ENCODE measurements at regions not wholly inside any gene's neighbourhood (a gene's known extent, or its start where the extent isn't known, plus 50 kb on each side); places are given as distances from the start of the nearest gene placed in this dataset.

GRCh38 chr6:153873541-153873940, 165.5 kb upstream of the OPRM1 start:
- no peaks in the 10 kb centered on the region for H3K9me3 ChIP-seq (ENCODE audit: low read length)
- H4K20me1 ChIP-seq (ENCODE audit: insufficient read depth), result no peaks in the 10 kb centered on the region
- H2AFZ ChIP-seq (ENCODE audit: low read depth, low read length), result no peak overlapping the region
- H3F3A ChIP-seq (ENCODE audit: insufficient read depth, low read length, poor library complexity, severe bottlenecking), result no peaks in the 10 kb centered on the region
- H3K9me2 ChIP-seq (ENCODE audit: insufficient read depth, low read length), result no peaks in the 10 kb centered on the region
- H3K79me2 ChIP-seq (replicated peaks; ENCODE audit: insufficient read depth, low read length), result no peaks in the 10 kb centered on the region
- no peak overlapping the region for H3K4me2 ChIP-seq (ENCODE audit: low read length)
- no peak overlapping the region for H3K27ac ChIP-seq (ENCODE audit: low read length)
- H3K9ac ChIP-seq (ENCODE audit: low read length), result no peak overlapping the region
- H3K4me3 ChIP-seq (ENCODE audit: low read length), result no peak overlapping the region
- no peaks in the 10 kb centered on the region for H3K27me3 ChIP-seq (ENCODE audit: insufficient read depth, low read depth, low read length)
- H3K36me3 ChIP-seq (ENCODE audit: insufficient read depth, low read length), result no peaks in the 10 kb centered on the region
- no peak for TF ChIP-seq MXI1 (conservative IDR thresholded peaks at IDR 0.05; ENCODE audit: poor library complexity, severe bottlenecking)
- no peak for TF ChIP-seq EZH2 (IDR thresholded peaks at IDR 0.05; ENCODE audit: borderline replicate concordance, insufficient read depth, low read length, poor library complexity, severe bottlenecking)
- TF ChIP-seq, protein P1, sequence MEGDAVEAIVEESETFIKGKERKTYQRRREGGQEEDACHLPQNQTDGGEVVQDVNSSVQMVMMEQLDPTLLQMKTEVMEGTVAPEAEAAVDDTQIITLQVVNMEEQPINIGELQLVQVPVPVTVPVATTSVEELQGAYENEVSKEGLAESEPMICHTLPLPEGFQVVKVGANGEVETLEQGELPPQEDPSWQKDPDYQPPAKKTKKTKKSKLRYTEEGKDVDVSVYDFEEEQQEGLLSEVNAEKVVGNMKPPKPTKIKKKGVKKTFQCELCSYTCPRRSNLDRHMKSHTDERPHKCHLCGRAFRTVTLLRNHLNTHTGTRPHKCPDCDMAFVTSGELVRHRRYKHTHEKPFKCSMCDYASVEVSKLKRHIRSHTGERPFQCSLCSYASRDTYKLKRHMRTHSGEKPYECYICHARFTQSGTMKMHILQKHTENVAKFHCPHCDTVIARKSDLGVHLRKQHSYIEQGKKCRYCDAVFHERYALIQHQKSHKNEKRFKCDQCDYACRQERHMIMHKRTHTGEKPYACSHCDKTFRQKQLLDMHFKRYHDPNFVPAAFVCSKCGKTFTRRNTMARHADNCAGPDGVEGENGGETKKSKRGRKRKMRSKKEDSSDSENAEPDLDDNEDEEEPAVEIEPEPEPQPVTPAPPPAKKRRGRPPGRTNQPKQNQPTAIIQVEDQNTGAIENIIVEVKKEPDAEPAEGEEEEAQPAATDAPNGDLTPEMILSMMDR (IDR thresholded peaks at IDR 0.05; ENCODE audit: poor library complexity, severe bottlenecking), result no peak
- no peak for TF ChIP-seq TAF1 (IDR thresholded peaks at IDR 0.05; ENCODE audit: low read depth)
- no peak for TF ChIP-seq SMC3 (conservative IDR thresholded peaks at IDR 0.05; ENCODE audit: poor library complexity)
- no peak for TF ChIP-seq POLR2AphosphoS5 (IDR thresholded peaks at IDR 0.05)
- TF ChIP-seq EP300 (conservative IDR thresholded peaks at IDR 0.05; ENCODE audit: poor library complexity, severe bottlenecking), result no peak
- TF ChIP-seq RAD21 (conservative IDR thresholded peaks at IDR 0.05), result no peak
- TF ChIP-seq, protein P2, sequence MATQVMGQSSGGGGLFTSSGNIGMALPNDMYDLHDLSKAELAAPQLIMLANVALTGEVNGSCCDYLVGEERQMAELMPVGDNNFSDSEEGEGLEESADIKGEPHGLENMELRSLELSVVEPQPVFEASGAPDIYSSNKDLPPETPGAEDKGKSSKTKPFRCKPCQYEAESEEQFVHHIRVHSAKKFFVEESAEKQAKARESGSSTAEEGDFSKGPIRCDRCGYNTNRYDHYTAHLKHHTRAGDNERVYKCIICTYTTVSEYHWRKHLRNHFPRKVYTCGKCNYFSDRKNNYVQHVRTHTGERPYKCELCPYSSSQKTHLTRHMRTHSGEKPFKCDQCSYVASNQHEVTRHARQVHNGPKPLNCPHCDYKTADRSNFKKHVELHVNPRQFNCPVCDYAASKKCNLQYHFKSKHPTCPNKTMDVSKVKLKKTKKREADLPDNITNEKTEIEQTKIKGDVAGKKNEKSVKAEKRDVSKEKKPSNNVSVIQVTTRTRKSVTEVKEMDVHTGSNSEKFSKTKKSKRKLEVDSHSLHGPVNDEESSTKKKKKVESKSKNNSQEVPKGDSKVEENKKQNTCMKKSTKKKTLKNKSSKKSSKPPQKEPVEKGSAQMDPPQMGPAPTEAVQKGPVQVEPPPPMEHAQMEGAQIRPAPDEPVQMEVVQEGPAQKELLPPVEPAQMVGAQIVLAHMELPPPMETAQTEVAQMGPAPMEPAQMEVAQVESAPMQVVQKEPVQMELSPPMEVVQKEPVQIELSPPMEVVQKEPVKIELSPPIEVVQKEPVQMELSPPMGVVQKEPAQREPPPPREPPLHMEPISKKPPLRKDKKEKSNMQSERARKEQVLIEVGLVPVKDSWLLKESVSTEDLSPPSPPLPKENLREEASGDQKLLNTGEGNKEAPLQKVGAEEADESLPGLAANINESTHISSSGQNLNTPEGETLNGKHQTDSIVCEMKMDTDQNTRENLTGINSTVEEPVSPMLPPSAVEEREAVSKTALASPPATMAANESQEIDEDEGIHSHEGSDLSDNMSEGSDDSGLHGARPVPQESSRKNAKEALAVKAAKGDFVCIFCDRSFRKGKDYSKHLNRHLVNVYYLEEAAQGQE (IDR thresholded peaks at IDR 0.05; ENCODE audit: borderline replicate concordance), result no peak

DNA sequence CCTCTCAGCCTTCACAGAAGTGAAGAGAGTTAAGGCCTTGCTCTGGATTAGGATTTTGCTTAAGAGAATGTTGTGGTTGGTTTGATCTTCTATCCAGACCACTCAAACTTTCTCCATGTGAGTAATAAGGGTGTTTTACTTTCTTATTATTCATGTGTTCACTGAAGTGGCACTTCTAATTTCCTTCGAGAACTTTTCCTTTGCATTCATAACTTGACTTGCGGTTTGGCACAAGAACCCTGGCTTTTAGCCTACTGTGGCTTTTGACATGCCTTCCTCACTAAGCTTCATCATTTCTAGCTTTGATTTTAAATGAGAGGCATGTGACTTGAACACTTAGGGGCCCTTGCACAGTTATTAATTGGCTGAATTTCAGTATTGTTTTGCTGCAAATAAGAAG, 166.1 kb upstream of the OPRM1 start:
- no peaks in the 10 kb centered on the region for H3K9me3 ChIP-seq (ENCODE audit: low read length)
- no peaks in the 10 kb centered on the region for H3K36me3 ChIP-seq (ENCODE audit: insufficient read depth, low read length)
- H3K27me3 ChIP-seq (ENCODE audit: insufficient read depth, low read depth, low read length), result no peaks in the 10 kb centered on the region
- H3K9me2 ChIP-seq (ENCODE audit: insufficient read depth, low read length), result no peaks in the 10 kb centered on the region
- H3K4me3 ChIP-seq (ENCODE audit: low read length), result no peak overlapping the region
- H3F3A ChIP-seq (ENCODE audit: insufficient read depth, low read length, poor library complexity, severe bottlenecking), result no peaks in the 10 kb centered on the region
- no peak overlapping the region for H3K4me2 ChIP-seq (ENCODE audit: low read length)
- TF ChIP-seq MXI1 (conservative IDR thresholded peaks at IDR 0.05; ENCODE audit: poor library complexity, severe bottlenecking) (no peak), RAD21 (conservative IDR thresholded peaks at IDR 0.05) (no peak), POLR2AphosphoS5 (IDR thresholded peaks at IDR 0.05) (no peak), SMC3 (conservative IDR thresholded peaks at IDR 0.05; ENCODE audit: poor library complexity) (no peak), TAF1 (IDR thresholded peaks at IDR 0.05; ENCODE audit: low read depth) (no peak), EZH2 (IDR thresholded peaks at IDR 0.05; ENCODE audit: borderline replicate concordance, insufficient read depth, low read length, poor library complexity, severe bottlenecking) (no peak), EP300 (conservative IDR thresholded peaks at IDR 0.05; ENCODE audit: poor library complexity, severe bottlenecking) (no peak)
- TF ChIP-seq, protein P1 (IDR thresholded peaks at IDR 0.05; ENCODE audit: poor library complexity, severe bottlenecking), result no peak
- TF ChIP-seq, protein P2 (IDR thresholded peaks at IDR 0.05; ENCODE audit: borderline replicate concordance), result no peak
- H3K79me2 ChIP-seq (replicated peaks; ENCODE audit: insufficient read depth, low read length), result no peaks in the 10 kb centered on the region
- H3K9ac ChIP-seq (ENCODE audit: low read length), result no peak overlapping the region
- no peaks in the 10 kb centered on the region for H4K20me1 ChIP-seq (ENCODE audit: insufficient read depth)
- no peak overlapping the region for H2AFZ ChIP-seq (ENCODE audit: low read depth, low read length)
- no peak overlapping the region for H3K27ac ChIP-seq (ENCODE audit: low read length)

Data from neural cell (in vitro differentiated cells).